NCI-H2107 treated with DMSO at 0.1 percent for 48 hours (cell line): ENCODE measurements at regions not wholly inside any gene's neighbourhood (a gene's known extent, or its start where the extent isn't known, plus 50 kb on each side); places are given as distances from the start of the nearest gene placed in this dataset.
"Not testable (repeated sequence)": the region's sequence is repeated elsewhere in the genome, so short reads cannot be mapped to it uniquely, and the experiment has no call there.

Experiments used
- DNase-seq: peaks from one replicate; lab custom pipeline; 2025; ENCODE audit not compliant: unreplicated experiment; lab: John Stamatoyannopoulos, UW

- DNase-seq = no peak
These were observed 201.2 kb downstream of the BCHE start for GRCh38 chr3:165635791-165636683.

DNA sequence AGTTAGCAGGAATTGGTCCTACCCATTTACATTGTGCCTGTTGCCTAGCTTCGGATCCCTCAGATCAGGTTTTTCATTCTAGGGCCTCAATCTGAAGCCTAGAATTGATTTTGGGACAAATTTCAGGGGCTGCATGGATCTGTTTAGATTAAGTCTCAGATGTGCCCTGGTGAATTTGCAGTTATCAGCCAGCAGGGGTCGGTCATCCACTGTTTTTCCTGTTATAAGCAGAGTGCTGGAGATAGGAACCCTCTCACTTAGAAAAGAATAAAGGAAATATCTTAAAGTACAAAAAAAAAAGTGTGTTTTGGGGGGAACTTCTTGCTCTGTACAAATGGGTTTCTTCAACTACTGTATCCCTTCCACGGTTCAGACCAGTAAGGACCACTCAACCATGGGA lies 212.5 kb downstream of the BCHE start:
- DNase-seq = no peak

- no peak for DNase-seq
These were observed 214.9 kb downstream of the BCHE start for GRCh38 chr3:165622356-165622755.

- no peak for DNase-seq
These were observed 218.2 kb downstream of the BCHE start for GRCh38 chr3:165619069-165619468.

DNA sequence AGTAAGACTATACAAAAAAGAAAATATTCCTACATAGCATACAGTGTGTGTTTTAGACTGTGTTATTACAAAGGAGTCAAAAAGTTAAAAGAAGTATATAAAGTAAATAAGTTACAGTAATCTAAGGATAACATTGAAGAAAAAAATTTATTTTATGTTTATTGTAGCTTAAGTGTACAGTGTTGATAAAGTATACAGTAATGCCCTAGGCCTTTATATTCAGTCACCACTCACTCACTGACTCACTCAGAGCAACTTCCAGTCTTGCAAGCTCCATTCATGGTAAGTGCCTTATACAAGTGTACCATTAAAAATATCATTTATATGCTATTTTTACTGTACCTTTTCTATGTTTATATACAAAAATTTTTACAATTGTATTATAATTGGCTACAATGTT lies 220.1 kb downstream of the BCHE start:
- DNase-seq = no peak

GRCh38 chr3:165614337-165614736 lies 222.9 kb downstream of the BCHE start:
- no peak for DNase-seq

GRCh38 chr3:165613014-165613413 lies 224.2 kb downstream of the BCHE start:
- DNase-seq = no peak

GRCh38 chr3:165607221-165607620 lies 230.0 kb downstream of the BCHE start:
- DNase-seq = no peak

GRCh38 chr3:165603196-165603595 lies 234.0 kb downstream of the BCHE start:
- DNase-seq = no peak

GRCh38 chr3:165572566-165572965 lies 264.7 kb downstream of the BCHE start:
- not testable (repeated sequence) for DNase-seq

GRCh38 chr3:165568907-165569462 lies 268.2 kb downstream of the BCHE start:
- no peak for DNase-seq

DNA sequence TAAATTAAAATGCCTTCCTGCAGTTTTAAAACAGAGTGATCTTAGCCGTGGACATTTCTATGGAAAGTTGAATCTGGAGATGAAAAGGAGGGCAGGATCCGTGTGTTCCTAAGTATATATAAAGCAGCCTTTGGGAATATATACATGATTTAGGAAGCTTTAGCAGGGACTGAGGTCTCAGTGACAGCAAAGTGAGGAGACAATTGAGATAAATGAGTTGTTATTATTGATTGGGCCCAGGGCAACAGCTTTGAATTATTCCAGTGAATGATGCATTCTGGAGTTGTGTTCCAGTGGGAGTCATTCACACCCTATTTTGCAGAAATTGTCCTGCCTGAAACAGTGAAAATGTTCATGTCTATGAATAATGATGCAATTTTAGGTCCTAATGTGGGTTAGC lies 281.4 kb downstream of the BCHE start:
- DNase-seq = no peak

DNA sequence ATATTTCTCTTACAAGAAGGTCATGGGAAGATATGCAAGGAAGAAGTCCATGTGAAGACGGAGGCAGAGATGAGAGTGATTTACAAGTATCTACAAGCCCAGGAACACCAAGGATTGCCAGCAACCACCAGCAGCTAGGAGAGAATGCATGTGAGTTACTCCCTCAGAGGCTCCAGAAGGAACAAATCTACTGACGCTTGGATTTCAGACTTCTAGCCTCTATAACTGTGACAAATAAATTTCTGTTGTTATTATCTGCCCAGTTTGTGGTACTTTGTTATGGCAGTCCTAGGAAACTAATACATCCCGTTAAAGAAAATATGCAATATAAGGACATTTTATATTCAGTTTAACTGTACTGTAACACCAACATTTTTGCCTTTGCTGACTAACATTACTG lies 283.9 kb downstream of the BCHE start:
- DNase-seq = no peak

GRCh38 chr3:165549665-165550064 lies 287.6 kb downstream of the BCHE start:
- DNase-seq = no peak

DNA sequence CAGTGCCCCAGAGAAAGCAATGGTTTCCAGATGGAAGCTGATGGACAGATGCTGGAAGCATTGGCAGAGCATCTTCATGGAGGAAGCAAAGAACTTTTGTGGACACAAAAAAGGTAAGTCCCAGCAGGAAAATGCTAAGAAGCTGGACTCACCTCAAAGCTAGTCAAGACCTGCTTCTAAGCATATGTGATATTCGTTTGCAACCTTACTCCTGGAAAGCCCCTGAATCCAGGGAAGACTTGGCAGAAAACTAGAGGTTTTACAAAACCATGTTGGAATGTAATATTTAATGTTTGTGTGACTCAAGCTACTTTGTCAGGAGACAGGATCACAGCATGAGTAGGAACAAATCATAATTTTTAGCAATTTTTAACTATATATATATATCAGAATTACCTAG lies 288.2 kb downstream of the BCHE start:
- DNase-seq = no peak

GRCh38 chr3:165545059-165545458 lies 292.2 kb downstream of the BCHE start:
- no peak for DNase-seq

DNA sequence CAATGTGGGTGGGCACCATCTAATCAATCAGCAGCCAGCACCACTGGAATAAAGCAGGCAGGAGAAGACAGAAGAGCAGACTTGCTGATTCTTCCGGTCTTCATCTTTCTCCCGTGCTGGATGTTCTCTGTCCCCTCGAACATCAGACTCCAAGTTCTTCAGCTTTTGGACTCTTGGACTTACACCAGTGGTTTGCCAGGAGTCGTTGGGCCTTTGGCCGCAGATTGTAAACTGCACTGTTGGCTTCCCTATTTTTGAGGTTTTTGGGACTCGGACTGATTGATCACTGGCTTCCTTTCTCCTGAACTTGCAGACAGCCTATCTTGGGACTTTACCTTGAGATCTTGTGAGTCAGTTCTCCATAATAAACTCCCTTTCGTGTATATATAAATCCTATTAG lies 292.8 kb downstream of the BCHE start:
- DNase-seq = no peak

GRCh38 chr3:165538166-165538565 lies 299.1 kb downstream of the BCHE start:
- DNase-seq = no peak

GRCh38 chr3:165532851-165533250 lies 304.4 kb downstream of the BCHE start:
- DNase-seq = no peak

DNA sequence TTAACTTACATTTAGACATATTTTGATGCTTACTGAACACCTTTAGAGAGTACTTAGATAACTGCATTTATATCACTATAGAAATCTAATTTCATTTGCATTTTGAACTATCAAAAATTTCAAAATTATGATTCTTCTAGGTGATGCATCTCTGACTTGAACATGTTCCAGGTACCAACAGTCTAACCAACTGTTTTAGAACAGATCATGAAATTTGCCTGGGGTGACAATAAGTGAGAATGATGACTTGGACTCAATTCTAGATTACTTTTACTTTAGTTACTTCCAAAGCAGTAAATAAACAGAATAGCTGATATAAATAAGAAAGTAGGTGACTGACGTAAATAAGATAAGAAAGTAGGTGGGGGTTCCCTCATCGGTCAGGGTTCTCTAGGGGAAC lies 307.8 kb downstream of the BCHE start:
- DNase-seq = no peak

DNA sequence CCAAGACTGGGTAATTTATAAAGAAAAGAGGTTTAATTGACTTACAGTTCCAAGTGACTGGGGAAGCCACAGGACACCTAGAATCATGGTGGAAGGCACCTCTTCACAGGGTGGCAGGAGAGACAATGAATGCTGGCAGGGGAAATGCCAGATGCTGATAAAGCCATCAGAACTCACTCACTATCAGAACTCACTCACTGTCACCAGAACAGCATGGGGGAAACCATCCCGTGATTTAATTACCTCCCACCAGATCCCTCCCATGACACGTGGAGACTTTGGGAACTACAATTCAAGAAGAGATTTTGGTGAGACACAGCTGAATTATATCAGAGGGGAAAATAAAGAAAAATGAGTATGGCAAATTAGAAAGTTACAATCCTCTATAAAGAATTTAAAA lies 310.9 kb downstream of the BCHE start:
- DNase-seq = no peak

GRCh38 chr3:165523801-165524200 lies 313.4 kb downstream of the BCHE start:
- DNase-seq = no peak

GRCh38 chr3:165522386-165522785 lies 314.8 kb downstream of the BCHE start:
- DNase-seq = no peak
